Fibroblast of the aortic adventitia (primary cell): ENCODE measurements at regions not wholly inside any gene's neighbourhood (a gene's known extent, or its start where the extent isn't known, plus 50 kb on each side); places are given as distances from the start of the nearest gene placed in this dataset.

Experiments used
- DNase-seq: peaks from one replicate; pipeline ENCODE4 v3.0.0-alpha.2; 2010; ENCODE audit warnings: low read depth
- H3K4me3 ChIP-seq: 2 replicates; pipeline ENCODE4 v1.5.1; 2011; ENCODE audit warnings: low read depth, mild to moderate bottlenecking, control low read depth, low read length, moderate library complexity
- TF ChIP-seq, protein P1 (sequence below): IDR thresholded peaks from 2 replicates; pipeline ENCODE4 v1.5.1; 2011; ENCODE audit warnings: mild to moderate bottlenecking, low read length, control low read depth, inconsistent platforms; ENCODE audit not compliant: insufficient read depth

DNA sequence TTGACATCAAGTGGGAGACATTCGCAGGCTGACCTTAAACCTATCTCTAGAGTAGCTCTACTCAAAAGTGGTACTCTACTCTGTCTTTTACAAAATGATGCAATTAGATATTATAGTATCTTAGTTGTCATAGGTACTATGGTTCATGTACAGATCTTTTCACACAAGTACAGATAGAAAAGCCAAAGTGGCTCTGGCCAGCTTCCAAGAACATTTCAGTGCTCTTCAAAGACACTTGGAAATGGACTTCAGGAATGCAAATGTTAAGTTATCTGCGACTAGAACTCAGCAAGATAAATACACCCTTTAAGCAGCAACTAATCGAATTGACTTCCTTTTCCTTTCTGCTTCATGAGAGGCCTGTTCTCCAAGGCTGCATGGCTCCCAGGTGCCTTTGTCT lies 718.7 kb upstream of the FAM98A start:
- no peak for DNase-seq
- TF ChIP-seq, protein P1, sequence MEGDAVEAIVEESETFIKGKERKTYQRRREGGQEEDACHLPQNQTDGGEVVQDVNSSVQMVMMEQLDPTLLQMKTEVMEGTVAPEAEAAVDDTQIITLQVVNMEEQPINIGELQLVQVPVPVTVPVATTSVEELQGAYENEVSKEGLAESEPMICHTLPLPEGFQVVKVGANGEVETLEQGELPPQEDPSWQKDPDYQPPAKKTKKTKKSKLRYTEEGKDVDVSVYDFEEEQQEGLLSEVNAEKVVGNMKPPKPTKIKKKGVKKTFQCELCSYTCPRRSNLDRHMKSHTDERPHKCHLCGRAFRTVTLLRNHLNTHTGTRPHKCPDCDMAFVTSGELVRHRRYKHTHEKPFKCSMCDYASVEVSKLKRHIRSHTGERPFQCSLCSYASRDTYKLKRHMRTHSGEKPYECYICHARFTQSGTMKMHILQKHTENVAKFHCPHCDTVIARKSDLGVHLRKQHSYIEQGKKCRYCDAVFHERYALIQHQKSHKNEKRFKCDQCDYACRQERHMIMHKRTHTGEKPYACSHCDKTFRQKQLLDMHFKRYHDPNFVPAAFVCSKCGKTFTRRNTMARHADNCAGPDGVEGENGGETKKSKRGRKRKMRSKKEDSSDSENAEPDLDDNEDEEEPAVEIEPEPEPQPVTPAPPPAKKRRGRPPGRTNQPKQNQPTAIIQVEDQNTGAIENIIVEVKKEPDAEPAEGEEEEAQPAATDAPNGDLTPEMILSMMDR, result no peak
- no peak overlapping the region for H3K4me3 ChIP-seq

DNA sequence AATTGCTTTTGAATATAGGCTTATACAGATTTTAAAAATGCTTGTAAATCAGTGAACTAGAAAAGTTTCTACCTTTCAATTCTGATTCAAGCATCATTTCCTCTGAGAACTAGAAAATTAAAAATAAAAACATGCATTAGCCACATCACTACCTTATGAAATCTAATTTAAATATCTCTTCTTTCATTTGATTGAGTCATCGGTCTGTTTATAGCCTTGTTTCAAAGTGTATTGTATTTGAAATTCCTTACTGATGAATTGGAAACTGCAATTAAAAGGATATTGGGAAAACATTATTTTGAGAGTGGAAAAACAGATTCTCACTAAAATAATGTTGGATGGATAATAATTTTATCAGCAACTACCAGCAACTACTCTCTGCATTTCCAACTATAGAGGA lies 717.7 kb upstream of the FAM98A start:
- no peak for DNase-seq
- H3K4me3 ChIP-seq, result no peak overlapping the region
- TF ChIP-seq, protein P1, result no peak

DNA sequence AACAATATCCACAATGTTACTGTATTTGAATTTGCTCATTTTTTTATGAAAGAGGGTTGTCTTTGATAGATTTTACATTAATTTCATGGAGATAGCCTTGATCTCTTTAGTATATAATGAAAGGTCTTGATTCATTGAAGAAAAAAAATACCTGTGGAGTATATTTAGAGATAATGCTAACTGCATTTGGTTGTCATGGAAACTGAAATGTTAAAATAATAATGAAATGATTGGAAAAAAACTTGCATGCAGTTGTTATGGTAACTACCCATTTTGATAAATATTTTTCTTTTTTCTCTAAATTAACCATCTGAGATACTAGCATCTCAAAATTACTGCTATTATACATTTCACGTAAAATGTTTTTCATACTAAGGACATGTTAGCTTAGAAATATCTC lies 712.7 kb upstream of the FAM98A start:
- DNase-seq, result no peak
- TF ChIP-seq, protein P1, result no peak
- H3K4me3 ChIP-seq, result no peak overlapping the region

DNA sequence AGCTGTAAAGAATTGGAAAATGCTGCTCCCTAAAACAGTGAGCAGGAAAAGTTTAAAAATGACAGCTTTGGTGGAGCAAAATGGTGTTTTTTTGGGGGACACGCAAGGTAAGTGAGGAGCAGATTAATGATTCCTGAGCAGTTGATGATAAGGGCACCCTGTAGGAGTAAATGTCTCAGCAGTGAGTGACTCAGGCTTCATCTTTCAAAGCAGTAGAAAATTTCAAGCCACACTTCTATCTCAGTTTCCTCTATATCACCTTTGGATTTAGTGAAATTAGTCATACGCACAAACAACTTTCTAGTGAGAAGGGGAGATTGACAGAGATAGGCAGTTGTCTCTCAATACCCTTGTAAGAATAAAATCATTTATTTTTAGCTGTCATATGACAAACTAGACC lies 709.0 kb upstream of the FAM98A start:
- TF ChIP-seq, protein P1, result no peak
- no peak overlapping the region for H3K4me3 ChIP-seq
- no peak for DNase-seq

DNA sequence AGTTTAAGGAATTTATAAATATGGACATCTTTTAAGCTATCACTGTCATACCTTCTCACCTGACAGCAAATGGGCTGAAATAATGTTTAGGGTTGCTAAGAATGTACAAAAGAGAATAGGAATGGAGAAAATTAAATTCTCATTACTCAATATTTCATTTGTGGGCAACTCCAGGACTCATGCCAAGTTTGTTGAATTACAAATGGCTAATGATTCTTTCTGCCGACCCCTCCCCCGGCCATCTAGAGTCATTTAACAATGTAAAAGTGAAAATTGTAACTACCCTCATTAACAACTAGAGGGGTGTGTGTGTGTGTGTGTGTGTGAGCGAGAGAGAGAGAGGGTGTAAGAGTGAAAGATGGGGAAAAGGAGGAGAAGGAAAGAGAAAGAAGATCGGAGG lies 708.5 kb upstream of the FAM98A start:
- TF ChIP-seq, protein P1, result no peak
- H3K4me3 ChIP-seq, result no peak overlapping the region
- DNase-seq, result no peak

DNA sequence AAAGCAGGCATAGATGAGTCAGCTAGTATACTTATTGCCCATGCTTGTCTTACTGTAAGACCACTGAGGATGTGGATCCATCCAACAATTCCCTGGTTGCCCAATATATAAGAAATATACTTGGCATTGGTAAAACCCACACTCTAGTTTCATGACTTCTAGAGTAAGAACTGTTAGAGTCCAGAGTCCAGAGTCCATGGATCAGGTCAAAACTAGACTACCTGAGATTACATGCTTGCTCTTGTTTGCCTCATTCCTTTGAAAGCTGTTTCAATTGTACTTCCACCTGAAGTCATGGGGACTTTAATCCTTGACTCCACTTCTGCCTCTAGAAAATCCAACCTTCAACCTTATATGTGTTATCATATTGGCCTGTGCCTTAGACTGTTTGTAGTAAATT lies 707.6 kb upstream of the FAM98A start:
- H3K4me3 ChIP-seq, result no peak overlapping the region
- no peak for DNase-seq
- TF ChIP-seq, protein P1, result no peak

DNA sequence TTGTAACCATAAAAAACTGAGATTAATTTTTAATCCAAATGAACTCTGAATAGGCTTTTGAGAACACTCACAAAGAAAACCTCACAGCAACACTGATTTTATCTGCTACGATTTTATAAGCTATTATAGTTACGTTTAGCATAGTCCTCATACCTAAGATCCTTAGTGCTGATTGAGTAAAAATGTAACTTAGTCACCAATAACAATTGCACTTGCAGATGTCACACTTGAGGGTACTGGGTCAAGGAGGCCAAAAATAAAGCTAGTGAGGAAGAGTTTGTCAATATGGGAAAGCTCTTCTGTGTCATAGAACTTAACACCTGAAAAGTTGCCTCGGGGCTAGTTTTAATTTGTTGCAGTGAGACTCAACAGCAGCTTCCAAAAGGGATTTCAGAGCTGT lies 706.5 kb upstream of the FAM98A start:
- H3K4me3 ChIP-seq, result no peak overlapping the region
- TF ChIP-seq, protein P1, result no peak
- no peak for DNase-seq
